ENCODE measurements at regions not wholly inside any gene's neighbourhood (a gene's known extent, or its start where the extent isn't known, plus 50 kb on each side); places are given as distances from the start of the nearest gene placed in this dataset.

GRCh38 chr18:78454221-78454620, 525.4 kb upstream of the SALL3 start:
- H3K4me3 ChIP-seq (ENCODE audit: low read depth, low read length): no peak overlapping the region
- TF ChIP-seq, protein P1, sequence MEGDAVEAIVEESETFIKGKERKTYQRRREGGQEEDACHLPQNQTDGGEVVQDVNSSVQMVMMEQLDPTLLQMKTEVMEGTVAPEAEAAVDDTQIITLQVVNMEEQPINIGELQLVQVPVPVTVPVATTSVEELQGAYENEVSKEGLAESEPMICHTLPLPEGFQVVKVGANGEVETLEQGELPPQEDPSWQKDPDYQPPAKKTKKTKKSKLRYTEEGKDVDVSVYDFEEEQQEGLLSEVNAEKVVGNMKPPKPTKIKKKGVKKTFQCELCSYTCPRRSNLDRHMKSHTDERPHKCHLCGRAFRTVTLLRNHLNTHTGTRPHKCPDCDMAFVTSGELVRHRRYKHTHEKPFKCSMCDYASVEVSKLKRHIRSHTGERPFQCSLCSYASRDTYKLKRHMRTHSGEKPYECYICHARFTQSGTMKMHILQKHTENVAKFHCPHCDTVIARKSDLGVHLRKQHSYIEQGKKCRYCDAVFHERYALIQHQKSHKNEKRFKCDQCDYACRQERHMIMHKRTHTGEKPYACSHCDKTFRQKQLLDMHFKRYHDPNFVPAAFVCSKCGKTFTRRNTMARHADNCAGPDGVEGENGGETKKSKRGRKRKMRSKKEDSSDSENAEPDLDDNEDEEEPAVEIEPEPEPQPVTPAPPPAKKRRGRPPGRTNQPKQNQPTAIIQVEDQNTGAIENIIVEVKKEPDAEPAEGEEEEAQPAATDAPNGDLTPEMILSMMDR (IDR thresholded peaks at IDR 0.05; ENCODE audit: low read depth, low read length, missing control alignments): no peak
- DNase-seq (ENCODE audit: low read depth): no peak
- in situ Hi-C loops (cut with HindIII; ENCODE audit: low sequenced_read_pairs): no loop called here

DNA sequence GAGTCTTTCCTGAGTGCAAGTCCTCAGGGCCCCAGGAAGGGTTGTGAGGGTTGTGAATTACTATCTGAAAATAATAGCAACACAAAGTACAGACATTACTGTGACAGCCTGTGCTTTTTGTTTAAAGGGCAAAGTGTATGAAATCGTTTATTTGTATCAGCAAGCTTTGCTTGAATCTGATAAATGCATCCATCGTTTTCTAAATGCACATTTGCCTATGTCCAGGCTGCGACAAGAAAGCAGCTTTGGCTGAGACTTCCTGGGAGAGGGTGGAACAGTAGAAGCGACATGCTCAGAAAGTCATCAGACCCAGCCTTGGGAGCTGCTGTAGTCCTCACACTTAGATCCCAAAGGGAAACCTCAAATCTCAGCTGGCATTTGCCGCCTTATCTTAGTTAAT, 524.2 kb upstream of the SALL3 start:
- in situ Hi-C loops (cut with HindIII; ENCODE audit: low sequenced_read_pairs): no loop called here
- H3K4me3 ChIP-seq (ENCODE audit: low read depth, low read length): no peak overlapping the region
- TF ChIP-seq, protein P1 (IDR thresholded peaks at IDR 0.05; ENCODE audit: low read depth, low read length, missing control alignments): no peak
- no peak for DNase-seq (ENCODE audit: low read depth)

- no peak overlapping the region for H3K4me3 ChIP-seq (ENCODE audit: low read depth, low read length)
- DNase-seq (ENCODE audit: low read depth): no peak
- TF ChIP-seq, protein P1 (IDR thresholded peaks at IDR 0.05; ENCODE audit: low read depth, low read length, missing control alignments): no peak
- in situ Hi-C loops (cut with HindIII; ENCODE audit: low sequenced_read_pairs): no loop called here
Measured at GRCh38 chr18:78457011-78457410, 522.6 kb upstream of the SALL3 start.

- TF ChIP-seq, protein P1 (IDR thresholded peaks at IDR 0.05; ENCODE audit: low read depth, low read length, missing control alignments): no peak
- DNase-seq (ENCODE audit: low read depth): no peak
- H3K4me3 ChIP-seq (ENCODE audit: low read depth, low read length): no peak overlapping the region
- in situ Hi-C loops (cut with HindIII; ENCODE audit: low sequenced_read_pairs): no loop called here
Measured at GRCh38 chr18:78457731-78458130, 521.9 kb upstream of the SALL3 start.

- in situ Hi-C loops (cut with HindIII; ENCODE audit: low sequenced_read_pairs): no loop called here
- TF ChIP-seq, protein P1 (IDR thresholded peaks at IDR 0.05; ENCODE audit: low read depth, low read length, missing control alignments): no peak
- DNase-seq (ENCODE audit: low read depth): no peak
- H3K4me3 ChIP-seq (ENCODE audit: low read depth, low read length): no peak overlapping the region
Measured at GRCh38 chr18:78458356-78458755, 521.3 kb upstream of the SALL3 start.

- TF ChIP-seq, protein P1 (IDR thresholded peaks at IDR 0.05; ENCODE audit: low read depth, low read length, missing control alignments): no peak
- DNase-seq (ENCODE audit: low read depth): no peak
- no peak overlapping the region for H3K4me3 ChIP-seq (ENCODE audit: low read depth, low read length)
- in situ Hi-C loops (cut with HindIII; ENCODE audit: low sequenced_read_pairs): no loop called here
Measured at GRCh38 chr18:78459668-78460067, 520.0 kb upstream of the SALL3 start.

- no peak for DNase-seq (ENCODE audit: low read depth)
- no peak overlapping the region for H3K4me3 ChIP-seq (ENCODE audit: low read depth, low read length)
- in situ Hi-C loops (cut with HindIII; ENCODE audit: low sequenced_read_pairs): no loop called here
- TF ChIP-seq, protein P1 (IDR thresholded peaks at IDR 0.05; ENCODE audit: low read depth, low read length, missing control alignments): no peak
Measured at GRCh38 chr18:78460558-78460957, 519.1 kb upstream of the SALL3 start.

Measured in astrocyte of the cerebellum (primary cell).